ENCODE measurements at regions not wholly inside any gene's neighbourhood (a gene's known extent, or its start where the extent isn't known, plus 50 kb on each side); places are given as distances from the start of the nearest gene placed in this dataset.

DNA sequence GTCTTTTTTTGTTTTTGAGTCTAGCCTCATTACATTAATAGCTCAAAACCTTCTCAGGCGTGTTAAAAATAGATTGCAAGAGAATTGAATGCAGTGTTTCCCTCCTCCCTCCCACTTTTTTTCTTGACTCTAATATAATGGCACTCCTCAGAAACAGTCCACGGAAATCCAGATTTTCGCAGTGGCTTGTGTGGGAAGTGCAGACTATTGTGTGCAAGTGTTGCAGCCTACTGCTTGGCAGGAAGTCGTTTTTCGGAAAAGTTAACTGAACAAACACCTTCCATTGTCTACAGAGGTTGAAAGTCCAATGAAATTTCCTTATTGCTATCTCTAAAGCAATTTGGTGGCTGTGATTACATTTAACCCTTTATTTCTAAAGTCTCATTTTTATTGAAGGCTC lies 147.9 kb upstream of the E2F7 start:
- TF ChIP-seq RAD21 (IDR thresholded peaks at IDR 0.05; ENCODE audit: low read length) (no peak), CTCF (conservative IDR thresholded peaks at IDR 0.05; ENCODE audit: low read depth, low read length) (no peak), RFX5 (IDR thresholded peaks at IDR 0.05; ENCODE audit: low read depth, low read length) (no peak), POLR2A (IDR thresholded peaks at IDR 0.05; ENCODE audit: low read depth, low read length) (no peak), FOS (IDR thresholded peaks at IDR 0.05; ENCODE audit: low read depth, low read length) (no peak), MAZ (IDR thresholded peaks at IDR 0.05; ENCODE audit: borderline replicate concordance, low read depth, low read length) (no peak), MAFK (IDR thresholded peaks at IDR 0.05; ENCODE audit: low read depth, low read length) (no peak), BHLHE40 (IDR thresholded peaks at IDR 0.05; ENCODE audit: low read depth, low read length) (no peak)
- TF ChIP-seq, protein P1, sequence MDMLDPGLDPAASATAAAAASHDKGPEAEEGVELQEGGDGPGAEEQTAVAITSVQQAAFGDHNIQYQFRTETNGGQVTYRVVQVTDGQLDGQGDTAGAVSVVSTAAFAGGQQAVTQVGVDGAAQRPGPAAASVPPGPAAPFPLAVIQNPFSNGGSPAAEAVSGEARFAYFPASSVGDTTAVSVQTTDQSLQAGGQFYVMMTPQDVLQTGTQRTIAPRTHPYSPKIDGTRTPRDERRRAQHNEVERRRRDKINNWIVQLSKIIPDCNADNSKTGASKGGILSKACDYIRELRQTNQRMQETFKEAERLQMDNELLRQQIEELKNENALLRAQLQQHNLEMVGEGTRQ (IDR thresholded peaks at IDR 0.05; ENCODE audit: low read depth, low read length) = no peak

Data from IMR-90 (cell line).